ENCODE measurements at regions not wholly inside any gene's neighbourhood (a gene's known extent, or its start where the extent isn't known, plus 50 kb on each side); places are given as distances from the start of the nearest gene placed in this dataset.

- no peak for TF ChIP-seq ZBTB49 (tag by site-specific recombination; IDR thresholded peaks at IDR 0.05; ENCODE audit: low read depth)
- no peak for TF ChIP-seq CTCF (tag by site-specific recombination; IDR thresholded peaks at IDR 0.05)
- no peak for TF ChIP-seq ZNF302 (tag by site-specific recombination; IDR thresholded peaks at IDR 0.05; ENCODE audit: low read depth)
- no peak for TF ChIP-seq ZBTB10 (tag by site-specific recombination; IDR thresholded peaks at IDR 0.05)
- no peak for TF ChIP-seq ZNF600 (tag by site-specific recombination; IDR thresholded peaks at IDR 0.05)
- TF ChIP-seq ZNF138 (tag by site-specific recombination; IDR thresholded peaks at IDR 0.05; ENCODE audit: borderline replicate concordance): no peak
- TF ChIP-seq AEBP2 (tag by site-specific recombination; IDR thresholded peaks at IDR 0.05; ENCODE audit: borderline replicate concordance): no peak
- no peak for TF ChIP-seq ZNF580 (tag by site-specific recombination; IDR thresholded peaks at IDR 0.05)
- TF ChIP-seq REST (tag by site-specific recombination; IDR thresholded peaks at IDR 0.05): no peak
- TF ChIP-seq PBX3 (CRISPR knock-in tag; IDR thresholded peaks at IDR 0.05): no peak
- no peak for TF ChIP-seq MEIS1 (CRISPR knock-in tag; IDR thresholded peaks at IDR 0.05; ENCODE audit: borderline replicate concordance)
- TF ChIP-seq ZNF660 (tag by site-specific recombination; IDR thresholded peaks at IDR 0.05): no peak
- TF ChIP-seq ZNF132 (tag by site-specific recombination; IDR thresholded peaks at IDR 0.05; ENCODE audit: borderline replicate concordance): no peak
- no peak for TF ChIP-seq ZNF704 (tag by site-specific recombination; IDR thresholded peaks at IDR 0.05)
Measured at GRCh38 chr9:14525856-14526255, 167.4 kb downstream of the ZDHHC21 start.
